Activated naive CD8-positive, alpha-beta T cell (primary cell): ENCODE measurements at regions not wholly inside any gene's neighbourhood (a gene's known extent, or its start where the extent isn't known, plus 50 kb on each side); places are given as distances from the start of the nearest gene placed in this dataset.
"Not testable (repeated sequence)": the region's sequence is repeated elsewhere in the genome, so short reads cannot be mapped to it uniquely, and the experiment has no call there.

Experiments
- H3K27ac Mint-ChIP-seq: one replicate; pipeline ENCODE4 v1.8.0; 2021; ENCODE audit warnings: mixed read lengths
- H3K27me3 Mint-ChIP-seq: one replicate; pipeline ENCODE4 v1.8.0; 2021; ENCODE audit warnings: mixed read lengths
- H3K36me3 Mint-ChIP-seq: one replicate; pipeline ENCODE4 v1.8.0; 2021; ENCODE audit warnings: mixed read lengths
- H3K4me1 Mint-ChIP-seq: one replicate; pipeline ENCODE4 v1.8.0; 2021; ENCODE audit warnings: low read depth, mixed read lengths
- H3K4me3 Mint-ChIP-seq: one replicate; pipeline ENCODE4 v1.8.0; 2021; ENCODE audit warnings: mild to moderate bottlenecking, mixed read lengths
- H3K9me3 Mint-ChIP-seq: one replicate; pipeline ENCODE4 v1.8.0; 2021; ENCODE audit warnings: low read depth, mixed read lengths

DNA sequence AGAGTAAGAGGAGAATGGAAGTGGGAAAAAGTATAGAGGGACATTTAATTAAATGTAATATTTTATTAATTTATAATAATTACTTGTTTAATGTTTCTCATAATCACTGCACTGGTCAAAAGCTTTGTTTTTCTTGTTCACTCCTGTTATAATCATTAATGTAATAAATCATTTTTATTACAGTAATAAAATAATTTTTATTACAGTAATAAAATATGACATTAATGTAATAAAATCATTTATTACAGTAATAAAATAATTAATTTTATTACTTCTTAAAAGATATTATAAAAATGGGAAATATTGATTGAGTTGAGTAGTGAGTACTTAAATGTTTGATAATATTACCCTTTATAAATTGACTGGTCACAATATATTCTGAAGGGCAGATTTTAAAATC is 181.1 kb upstream of the SOX2 start:
- H3K27ac Mint-ChIP-seq: no peak overlapping the region
- H3K9me3 Mint-ChIP-seq: peaks cover 20% of the 10 kb centered on the region
- H3K36me3 Mint-ChIP-seq: no peaks in the 10 kb centered on the region
- no peaks in the 10 kb centered on the region for H3K4me1 Mint-ChIP-seq
- H3K4me3 Mint-ChIP-seq: no peak overlapping the region
- no peaks in the 10 kb centered on the region for H3K27me3 Mint-ChIP-seq

DNA sequence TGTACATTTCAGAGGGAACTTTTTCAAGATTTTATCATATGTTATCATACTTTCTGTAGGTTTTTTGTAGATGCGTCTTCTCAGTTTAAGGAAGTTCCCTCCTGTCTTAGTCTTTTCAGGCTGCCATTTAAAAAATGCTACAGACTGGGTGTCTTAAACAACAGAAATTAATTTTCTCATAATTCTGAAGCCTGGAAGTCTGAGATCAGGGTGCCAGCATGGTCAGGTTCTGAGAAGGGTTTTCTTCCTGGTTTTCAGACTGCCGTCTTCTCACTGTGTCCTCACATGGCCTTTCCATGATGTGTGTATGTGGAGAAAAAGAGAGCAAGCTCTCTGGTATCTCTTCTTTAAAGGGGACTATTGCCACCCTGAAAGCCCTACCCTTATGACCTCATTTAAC is 189.9 kb upstream of the SOX2 start:
- H3K9me3 Mint-ChIP-seq: peaks cover 20% of the 10 kb centered on the region
- H3K36me3 Mint-ChIP-seq: no peaks in the 10 kb centered on the region
- no peaks in the 10 kb centered on the region for H3K4me1 Mint-ChIP-seq
- H3K4me3 Mint-ChIP-seq: no peak overlapping the region
- no peak overlapping the region for H3K27ac Mint-ChIP-seq
- no peaks in the 10 kb centered on the region for H3K27me3 Mint-ChIP-seq

DNA sequence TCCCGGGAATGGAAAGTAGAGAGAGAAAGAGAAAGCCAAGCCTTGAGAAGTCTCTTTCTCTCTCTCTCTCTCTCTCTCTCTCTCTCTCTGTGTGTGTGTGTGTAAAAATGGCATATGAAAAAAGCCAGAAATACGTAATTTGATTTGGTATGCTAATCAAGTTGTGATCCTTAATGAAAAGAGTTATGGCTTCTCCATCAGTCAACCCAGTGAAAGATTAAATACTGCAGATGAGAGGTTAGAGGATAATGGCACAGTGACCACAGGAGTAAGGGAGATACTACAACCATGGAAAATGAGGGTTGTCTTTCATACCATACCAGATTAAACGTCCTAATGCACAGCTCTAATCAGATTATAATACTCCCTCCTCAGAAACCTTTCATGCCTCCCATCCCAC is 193.5 kb upstream of the SOX2 start:
- Mint-ChIP-seq H3K36me3 (no peaks in the 10 kb centered on the region), H3K27ac (no peak overlapping the region), H3K4me3 (no peak overlapping the region), H3K27me3 (no peaks in the 10 kb centered on the region), H3K9me3 (peaks cover 10% of the 10 kb centered on the region), H3K4me1 (no peaks in the 10 kb centered on the region)

DNA sequence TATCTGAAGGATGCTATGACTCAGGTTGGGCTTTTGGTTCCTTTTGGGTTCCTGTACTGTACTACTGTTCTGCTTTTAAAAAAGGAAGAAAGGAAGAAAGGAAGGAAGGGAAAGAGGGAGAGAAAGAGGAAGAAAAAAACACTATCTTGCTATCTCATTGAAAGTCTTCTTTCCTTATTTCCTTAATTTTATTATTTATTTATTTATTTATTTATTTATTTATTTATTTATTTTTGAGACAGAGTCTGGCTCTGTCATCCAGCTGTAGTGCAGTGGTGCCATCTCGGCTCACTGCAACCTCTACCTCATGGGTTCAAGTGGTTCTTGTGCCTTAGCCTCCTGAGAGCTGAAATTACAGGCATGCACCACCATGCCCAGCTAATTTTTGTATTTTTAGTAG is 198.9 kb upstream of the SOX2 start:
- Mint-ChIP-seq H3K27ac (no peak overlapping the region), H3K27me3 (no peaks in the 10 kb centered on the region), H3K9me3 (peaks cover 32% of the 10 kb centered on the region), H3K36me3 (no peaks in the 10 kb centered on the region), H3K4me1 (no peaks in the 10 kb centered on the region), H3K4me3 (no peak overlapping the region)

DNA sequence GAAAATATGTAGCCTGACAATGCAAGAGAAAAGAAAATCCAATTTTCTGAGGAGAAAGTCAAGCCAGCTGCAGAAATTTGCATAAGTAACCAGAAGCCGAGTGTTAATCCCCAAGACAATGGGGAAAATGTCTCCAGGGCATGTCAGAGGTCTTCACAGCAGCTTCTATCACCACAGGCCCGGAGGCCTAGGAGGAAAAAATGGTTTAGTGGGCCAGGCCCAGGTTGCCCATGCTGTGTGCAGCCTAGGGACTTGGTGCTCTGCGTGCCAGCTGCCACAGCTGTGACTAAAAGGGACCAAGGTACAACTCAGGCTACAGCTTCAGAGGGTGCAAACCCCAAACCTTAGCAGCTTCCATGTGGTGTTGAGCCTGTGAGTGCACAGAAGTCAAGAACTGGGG is 201.2 kb upstream of the SOX2 start:
- Mint-ChIP-seq H3K27ac (no peak overlapping the region), H3K9me3 (peaks cover 35% of the 10 kb centered on the region), H3K4me3 (no peak overlapping the region), H3K27me3 (no peaks in the 10 kb centered on the region), H3K36me3 (no peaks in the 10 kb centered on the region), H3K4me1 (no peaks in the 10 kb centered on the region)

DNA sequence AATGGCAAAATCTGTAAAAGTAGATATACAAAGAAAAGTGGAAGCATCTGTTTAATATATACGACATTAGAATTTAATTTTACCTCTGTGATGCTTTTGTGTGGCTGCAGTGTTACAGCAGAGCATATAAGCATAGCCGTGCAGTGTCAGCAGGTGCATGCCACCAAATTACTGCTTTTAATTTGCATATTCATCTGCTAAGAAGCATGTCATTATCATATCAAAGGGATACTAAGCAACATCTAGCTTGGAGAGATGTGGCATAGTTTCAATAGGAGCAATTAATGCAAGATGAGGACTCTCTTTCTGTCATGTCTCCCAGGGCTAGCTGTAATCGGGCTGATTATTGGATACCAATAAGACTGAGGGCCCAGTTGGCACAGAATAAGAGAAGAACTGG is 214.4 kb upstream of the SOX2 start:
- no peak overlapping the region for H3K27ac Mint-ChIP-seq
- peaks cover 6% of the 10 kb centered on the region for H3K9me3 Mint-ChIP-seq
- H3K4me1 Mint-ChIP-seq: no peaks in the 10 kb centered on the region
- H3K36me3 Mint-ChIP-seq: peaks cover 3% of the 10 kb centered on the region
- H3K4me3 Mint-ChIP-seq: no peak overlapping the region
- H3K27me3 Mint-ChIP-seq: no peaks in the 10 kb centered on the region

DNA sequence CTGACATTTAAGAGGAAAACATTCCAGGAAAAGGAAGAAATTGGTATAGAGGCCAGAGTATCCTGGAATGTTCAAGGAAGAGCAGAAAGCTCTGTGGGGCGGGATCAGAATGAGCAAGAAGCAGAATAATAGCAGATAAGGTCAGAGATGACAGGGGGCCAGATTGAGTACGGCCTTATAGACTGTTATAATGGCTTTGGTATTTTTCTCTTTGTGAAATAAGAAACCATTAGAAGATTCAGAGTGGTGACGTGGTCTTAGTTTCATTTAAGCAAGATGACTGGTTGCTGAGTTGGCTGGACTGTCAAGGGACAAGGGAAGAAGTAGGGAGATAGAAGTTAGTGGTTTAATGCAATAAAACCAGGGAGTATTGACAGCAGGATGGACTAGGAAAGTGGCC is 218.3 kb upstream of the SOX2 start:
- Mint-ChIP-seq H3K4me1 (no peaks in the 10 kb centered on the region), H3K36me3 (no peaks in the 10 kb centered on the region), H3K27ac (no peak overlapping the region), H3K4me3 (no peak overlapping the region), H3K9me3 (peaks cover 10% of the 10 kb centered on the region), H3K27me3 (no peaks in the 10 kb centered on the region)

DNA sequence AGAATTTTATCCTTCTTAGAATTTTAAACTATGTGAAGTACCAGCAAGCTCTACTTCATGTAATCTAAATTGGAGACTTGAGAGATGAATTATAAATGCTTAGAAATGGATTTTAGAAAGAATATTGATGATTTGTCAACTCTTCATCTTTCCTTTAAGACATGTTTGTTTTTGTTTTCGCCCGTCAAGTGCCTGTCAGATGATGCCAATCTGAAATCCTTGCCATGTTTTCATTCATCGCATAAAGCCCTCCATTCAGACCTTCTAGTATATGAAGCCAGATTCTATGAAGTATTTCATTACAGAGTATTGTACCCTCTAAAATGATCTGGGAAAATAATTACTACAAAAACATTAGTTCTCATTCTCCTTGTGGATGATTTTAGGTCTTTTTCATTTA is 223.2 kb upstream of the SOX2 start:
- H3K27ac Mint-ChIP-seq: no peak overlapping the region
- H3K9me3 Mint-ChIP-seq: peaks cover 10% of the 10 kb centered on the region
- no peak overlapping the region for H3K4me3 Mint-ChIP-seq
- no peaks in the 10 kb centered on the region for H3K36me3 Mint-ChIP-seq
- no peaks in the 10 kb centered on the region for H3K27me3 Mint-ChIP-seq
- no peaks in the 10 kb centered on the region for H3K4me1 Mint-ChIP-seq

DNA sequence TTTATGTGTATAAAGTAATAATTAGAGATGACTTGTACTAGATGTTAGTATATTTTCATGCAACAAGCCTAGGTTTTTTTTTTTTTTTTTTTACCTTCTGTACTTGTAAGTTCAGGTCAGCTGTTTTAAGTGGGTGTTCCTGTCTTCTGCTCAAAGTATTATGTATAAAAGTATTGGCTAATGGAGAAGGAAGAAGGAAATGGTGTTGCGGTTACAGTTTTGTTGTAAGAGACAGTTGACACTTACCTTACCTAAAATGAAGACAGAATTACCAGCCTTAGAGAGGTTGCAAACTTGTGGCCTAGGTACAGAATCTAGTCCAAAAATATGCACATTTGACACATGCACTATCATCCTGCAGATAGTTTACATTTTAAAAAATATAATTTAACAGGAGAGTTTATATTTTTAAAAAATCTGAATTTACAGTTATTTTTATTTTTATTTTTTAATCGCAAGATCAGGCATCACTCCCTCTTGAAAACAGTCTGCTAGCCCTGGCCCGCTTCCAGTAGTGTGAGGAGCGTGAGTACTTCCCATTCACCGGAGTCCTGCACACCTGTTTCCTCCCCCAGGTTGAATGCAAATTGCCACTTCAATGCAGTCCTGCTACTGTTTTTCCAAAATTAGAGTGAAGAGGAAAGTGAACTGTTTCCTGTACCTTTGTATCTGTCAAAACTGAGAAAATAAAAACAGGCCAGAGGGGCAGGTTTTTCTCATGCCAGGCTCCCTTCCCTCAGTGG is 224.3 kb upstream of the SOX2 start:
- H3K27ac Mint-ChIP-seq: no peak overlapping the region
- H3K9me3 Mint-ChIP-seq: peaks cover 10% of the 10 kb centered on the region
- H3K36me3 Mint-ChIP-seq: no peaks in the 10 kb centered on the region
- no peak overlapping the region for H3K4me3 Mint-ChIP-seq
- no peaks in the 10 kb centered on the region for H3K27me3 Mint-ChIP-seq
- no peaks in the 10 kb centered on the region for H3K4me1 Mint-ChIP-seq

DNA sequence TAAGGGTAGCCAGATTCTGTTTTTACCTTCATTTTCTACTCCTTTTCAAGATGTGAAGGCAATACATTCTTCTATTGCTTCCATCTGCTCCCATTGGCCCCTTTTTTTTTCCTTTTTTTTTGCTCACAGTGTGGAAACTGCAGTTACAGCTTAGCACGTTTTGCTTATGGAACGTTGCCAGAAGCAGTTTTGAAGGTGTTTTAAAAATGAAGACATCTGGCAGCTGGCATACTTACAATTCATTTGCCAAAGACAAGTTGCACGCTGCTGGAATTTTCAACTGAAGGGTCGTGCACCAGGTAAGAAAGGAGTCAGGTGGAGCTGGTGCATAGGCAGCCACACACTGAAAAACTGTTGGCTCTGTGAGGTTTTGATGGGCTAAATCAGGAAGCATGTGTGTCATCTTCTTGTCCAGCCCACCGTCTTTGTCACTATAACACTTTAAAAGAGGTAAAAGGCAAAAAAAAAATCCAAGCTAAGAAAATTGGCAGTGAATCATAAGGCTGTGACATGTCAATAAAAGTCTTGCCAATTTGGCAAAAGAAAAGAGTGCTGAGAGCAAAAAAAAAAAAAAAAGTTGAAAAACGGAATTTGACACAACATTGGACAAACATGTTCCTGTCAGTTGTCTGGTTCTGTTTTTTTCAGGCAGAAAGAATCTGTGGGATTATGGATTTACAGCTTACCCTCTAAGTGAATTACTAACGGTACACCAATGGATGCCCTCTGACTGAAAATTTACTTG is 225.4 kb upstream of the SOX2 start:
- H3K27ac Mint-ChIP-seq: no peak overlapping the region
- H3K27me3 Mint-ChIP-seq: no peaks in the 10 kb centered on the region
- peaks cover 10% of the 10 kb centered on the region for H3K9me3 Mint-ChIP-seq
- H3K4me1 Mint-ChIP-seq: no peaks in the 10 kb centered on the region
- no peaks in the 10 kb centered on the region for H3K36me3 Mint-ChIP-seq
- no peak overlapping the region for H3K4me3 Mint-ChIP-seq

DNA sequence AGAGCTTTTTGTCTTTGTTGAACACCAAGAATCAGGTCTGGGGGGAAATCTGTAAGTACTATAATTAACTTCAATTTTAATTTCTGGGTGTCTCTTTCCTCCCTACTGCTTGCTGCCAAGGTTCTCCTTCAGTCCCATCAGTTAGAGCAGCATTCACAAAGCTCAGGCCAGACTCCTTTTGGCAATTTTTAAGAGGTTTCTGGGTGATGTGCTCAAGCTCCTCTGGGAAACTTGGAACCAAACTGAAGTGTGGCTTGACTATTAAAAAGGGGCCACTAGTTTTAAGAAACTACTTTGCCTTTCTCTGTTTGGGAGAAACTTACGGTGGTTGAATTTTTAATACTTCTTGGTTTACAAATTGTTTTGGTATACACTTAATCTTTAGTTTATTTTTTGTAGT is 227.7 kb upstream of the SOX2 start:
- Mint-ChIP-seq H3K4me1 (no peaks in the 10 kb centered on the region), H3K36me3 (no peaks in the 10 kb centered on the region), H3K27me3 (no peaks in the 10 kb centered on the region), H3K9me3 (peaks cover 13% of the 10 kb centered on the region), H3K4me3 (no peak overlapping the region), H3K27ac (no peak overlapping the region)

DNA sequence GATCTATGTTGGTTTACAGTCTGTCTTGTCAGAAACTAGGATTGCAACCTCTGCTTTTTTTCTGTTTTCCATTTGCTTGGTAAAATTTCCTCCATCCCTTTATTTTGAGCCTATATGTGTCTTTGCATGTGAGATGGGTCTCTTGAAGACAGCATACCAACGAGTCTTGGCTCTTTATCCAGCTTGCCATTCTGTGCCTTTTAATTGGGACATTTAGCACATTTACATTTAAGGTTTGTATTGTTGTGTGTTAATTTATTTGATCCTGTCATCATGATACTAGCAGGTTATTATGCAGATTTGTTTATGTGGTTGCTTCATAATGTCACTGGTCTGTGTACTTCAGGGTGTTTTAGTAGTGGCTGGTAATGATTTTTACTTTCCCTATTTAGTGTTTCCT is 236.6 kb upstream of the SOX2 start:
- H3K36me3 Mint-ChIP-seq, H3K27ac Mint-ChIP-seq, H3K4me1 Mint-ChIP-seq, H3K27me3 Mint-ChIP-seq, H3K4me3 Mint-ChIP-seq: not testable (repeated sequence)
- peaks cover 30% of the 10 kb centered on the region for H3K9me3 Mint-ChIP-seq

DNA sequence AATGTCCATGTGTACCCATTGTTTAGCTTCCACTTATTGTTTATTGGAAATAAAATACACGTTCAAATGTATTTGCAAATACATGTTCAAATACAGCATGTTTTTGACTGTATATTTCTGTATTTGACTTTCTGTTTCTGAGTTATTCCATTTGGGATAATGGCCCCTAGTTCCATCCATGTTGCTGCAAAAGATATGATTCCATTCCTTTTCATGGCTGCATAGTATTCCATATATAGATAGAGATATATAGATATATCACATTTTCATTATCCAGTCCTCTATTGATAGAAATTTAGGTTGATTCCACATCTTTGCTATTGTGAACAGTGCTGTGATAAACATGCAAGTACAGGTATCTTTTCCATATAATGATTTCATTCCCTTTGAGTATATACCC is 241.4 kb upstream of the SOX2 start:
- Mint-ChIP-seq H3K4me3 (no peak overlapping the region), H3K27ac (no peak overlapping the region), H3K4me1 (no peaks in the 10 kb centered on the region), H3K27me3 (no peaks in the 10 kb centered on the region), H3K9me3 (peaks cover 20% of the 10 kb centered on the region), H3K36me3 (no peaks in the 10 kb centered on the region)

DNA sequence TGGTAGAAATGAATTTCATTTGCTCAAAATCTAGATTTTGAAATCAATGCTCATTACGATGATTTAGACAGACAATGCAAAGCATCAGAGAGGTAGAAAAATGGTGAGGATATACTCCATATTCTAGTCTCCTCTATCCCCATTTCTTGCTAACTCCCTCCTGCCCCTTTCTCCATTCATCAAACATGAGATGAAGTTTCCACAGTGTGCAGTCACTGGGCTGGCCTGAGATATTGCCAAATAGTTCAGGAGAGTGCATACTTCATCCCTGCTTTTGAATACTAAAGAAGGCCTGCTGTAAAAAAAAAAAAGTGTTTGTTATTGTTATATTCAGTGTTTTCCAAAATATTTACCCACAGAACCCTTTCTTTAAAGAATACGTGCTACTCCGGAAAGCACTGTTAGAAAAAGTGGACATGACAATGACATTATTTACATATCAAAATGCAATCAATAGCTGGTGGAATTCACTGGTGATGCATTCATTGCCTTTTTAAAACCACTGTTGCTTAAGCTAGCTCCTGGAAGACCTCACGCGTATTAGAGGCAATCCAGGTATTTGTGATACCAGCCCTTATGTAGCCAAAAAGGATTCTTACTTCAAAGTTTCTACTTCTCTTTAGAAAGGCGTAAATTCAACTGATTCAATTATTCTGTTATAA is 247.6 kb upstream of the SOX2 start:
- Mint-ChIP-seq H3K9me3 (no peaks in the 10 kb centered on the region), H3K4me1 (no peaks in the 10 kb centered on the region)

DNA sequence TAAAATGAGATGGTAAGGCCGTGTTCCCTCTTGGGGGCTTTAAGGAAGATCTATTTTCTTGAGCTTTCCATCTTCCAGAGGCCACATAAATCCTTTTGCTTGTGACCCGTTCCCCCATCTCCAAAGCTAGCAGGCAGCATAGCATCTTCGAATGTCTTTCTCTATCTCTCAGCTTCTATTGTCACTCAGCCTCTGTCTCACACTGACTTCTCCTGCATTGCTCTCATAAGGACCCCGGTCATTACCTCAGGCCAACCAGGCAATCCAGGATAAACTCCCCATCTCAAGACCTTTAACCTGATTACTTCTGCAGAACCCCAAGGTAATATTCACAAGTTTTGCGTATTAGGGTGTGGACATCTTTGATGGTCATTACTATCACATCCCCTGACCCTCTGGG is 250.3 kb upstream of the SOX2 start:
- Mint-ChIP-seq H3K9me3 (peaks cover 3% of the 10 kb centered on the region), H3K4me1 (no peaks in the 10 kb centered on the region), H3K27ac (no peak overlapping the region), H3K4me3 (no peak overlapping the region), H3K36me3 (no peaks in the 10 kb centered on the region), H3K27me3 (no peaks in the 10 kb centered on the region)

More for the DNA sequence above, 247.6 kb upstream of the SOX2 start:
- Mint-ChIP-seq H3K36me3 (no peaks in the 10 kb centered on the region), H3K27me3 (no peaks in the 10 kb centered on the region), H3K4me3 (no peak overlapping the region), H3K27ac (no peak overlapping the region)
